Uterus (tissue), 2 donors: ENCODE measurements at regions not wholly inside any gene's neighbourhood (a gene's known extent, or its start where the extent isn't known, plus 50 kb on each side); places are given as distances from the start of the nearest gene placed in this dataset.

Experiments
- POLR2A ChIP-seq, 2 donors: fragments of 450-650 bp; IDR thresholded peaks; one replicate each; pipeline ENCODE4 v1.6.1; 2016; ENCODE audit warnings: antibody characterized with exemption in 2 of 2, mild to moderate bottlenecking in 1 of 2, moderate library complexity in 1 of 2
- TF ChIP-seq, protein P1 (sequence below), 4 experiments: fragments of 200-600 bp in 2 of 4; fragments of 450-650 bp in 2 of 4; sonication (generic) in 2 of 4; IDR thresholded peaks; one replicate each; pipeline ENCODE4 v1.5.1; 2016 to 2019; ENCODE audit warnings: antibody characterized with exemption in 4 of 4, mild to moderate bottlenecking in 2 of 4, moderate library complexity in 1 of 4

DNA sequence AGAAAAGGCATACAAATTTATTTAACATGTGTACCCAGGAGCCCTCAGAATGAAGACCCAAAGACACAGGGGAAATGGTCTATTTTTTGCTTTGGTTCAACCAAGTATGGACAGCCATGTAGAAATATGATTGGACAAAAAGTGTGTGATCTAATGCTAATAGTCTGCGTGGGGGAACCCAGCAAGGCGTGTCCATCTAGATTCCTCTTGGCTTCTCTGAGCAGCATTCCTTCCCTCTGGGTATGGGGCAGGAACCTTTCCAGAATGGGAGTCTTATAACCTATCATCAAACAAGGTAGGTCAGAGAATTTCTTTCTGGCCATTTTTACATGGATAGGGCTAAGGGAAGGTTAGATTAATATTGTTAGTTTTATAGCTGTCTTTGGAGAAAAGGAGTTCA lies 698.2 kb downstream of the FGF9 start:
- TF ChIP-seq, protein P1, sequence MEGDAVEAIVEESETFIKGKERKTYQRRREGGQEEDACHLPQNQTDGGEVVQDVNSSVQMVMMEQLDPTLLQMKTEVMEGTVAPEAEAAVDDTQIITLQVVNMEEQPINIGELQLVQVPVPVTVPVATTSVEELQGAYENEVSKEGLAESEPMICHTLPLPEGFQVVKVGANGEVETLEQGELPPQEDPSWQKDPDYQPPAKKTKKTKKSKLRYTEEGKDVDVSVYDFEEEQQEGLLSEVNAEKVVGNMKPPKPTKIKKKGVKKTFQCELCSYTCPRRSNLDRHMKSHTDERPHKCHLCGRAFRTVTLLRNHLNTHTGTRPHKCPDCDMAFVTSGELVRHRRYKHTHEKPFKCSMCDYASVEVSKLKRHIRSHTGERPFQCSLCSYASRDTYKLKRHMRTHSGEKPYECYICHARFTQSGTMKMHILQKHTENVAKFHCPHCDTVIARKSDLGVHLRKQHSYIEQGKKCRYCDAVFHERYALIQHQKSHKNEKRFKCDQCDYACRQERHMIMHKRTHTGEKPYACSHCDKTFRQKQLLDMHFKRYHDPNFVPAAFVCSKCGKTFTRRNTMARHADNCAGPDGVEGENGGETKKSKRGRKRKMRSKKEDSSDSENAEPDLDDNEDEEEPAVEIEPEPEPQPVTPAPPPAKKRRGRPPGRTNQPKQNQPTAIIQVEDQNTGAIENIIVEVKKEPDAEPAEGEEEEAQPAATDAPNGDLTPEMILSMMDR (IDR thresholded peaks at IDR 0.05), result no peak
- TF ChIP-seq POLR2A (IDR thresholded peaks at IDR 0.05), result no peak
